ENCODE measurements at regions not wholly inside any gene's neighbourhood (a gene's known extent, or its start where the extent isn't known, plus 50 kb on each side); places are given as distances from the start of the nearest gene placed in this dataset.
A peak's percentile ranks its signal among the peaks of the same experiment; 100 is the strongest.

DNA sequence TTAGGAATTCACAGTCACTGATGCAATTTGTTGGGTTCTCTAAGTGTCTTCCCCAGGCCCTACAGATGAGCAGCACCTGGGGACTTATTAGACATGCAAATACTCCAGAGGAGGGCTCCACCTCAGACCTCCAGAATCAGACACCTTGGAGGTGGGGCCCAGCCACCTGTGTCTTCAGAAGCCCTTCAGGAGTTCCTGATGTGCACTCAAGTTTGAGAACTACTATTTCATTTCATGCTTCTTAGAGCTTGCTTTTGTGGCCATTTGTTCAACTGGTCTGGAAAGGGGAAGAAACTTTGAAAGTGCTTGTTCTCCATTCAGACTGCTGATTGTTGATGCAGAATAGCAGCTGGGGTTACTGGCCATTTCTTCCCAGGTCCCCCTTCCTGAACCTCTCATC is 472.0 kb downstream of the COG6 start:
- intact Hi-C loops (cut with DNase I, micrococcal nuclease) = no loop called here
- TF ChIP-seq, protein P1, sequence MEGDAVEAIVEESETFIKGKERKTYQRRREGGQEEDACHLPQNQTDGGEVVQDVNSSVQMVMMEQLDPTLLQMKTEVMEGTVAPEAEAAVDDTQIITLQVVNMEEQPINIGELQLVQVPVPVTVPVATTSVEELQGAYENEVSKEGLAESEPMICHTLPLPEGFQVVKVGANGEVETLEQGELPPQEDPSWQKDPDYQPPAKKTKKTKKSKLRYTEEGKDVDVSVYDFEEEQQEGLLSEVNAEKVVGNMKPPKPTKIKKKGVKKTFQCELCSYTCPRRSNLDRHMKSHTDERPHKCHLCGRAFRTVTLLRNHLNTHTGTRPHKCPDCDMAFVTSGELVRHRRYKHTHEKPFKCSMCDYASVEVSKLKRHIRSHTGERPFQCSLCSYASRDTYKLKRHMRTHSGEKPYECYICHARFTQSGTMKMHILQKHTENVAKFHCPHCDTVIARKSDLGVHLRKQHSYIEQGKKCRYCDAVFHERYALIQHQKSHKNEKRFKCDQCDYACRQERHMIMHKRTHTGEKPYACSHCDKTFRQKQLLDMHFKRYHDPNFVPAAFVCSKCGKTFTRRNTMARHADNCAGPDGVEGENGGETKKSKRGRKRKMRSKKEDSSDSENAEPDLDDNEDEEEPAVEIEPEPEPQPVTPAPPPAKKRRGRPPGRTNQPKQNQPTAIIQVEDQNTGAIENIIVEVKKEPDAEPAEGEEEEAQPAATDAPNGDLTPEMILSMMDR (IDR thresholded peaks at IDR 0.05) = no peak
- no peaks in the 10 kb centered on the region for H3K9me3 ChIP-seq
- no peaks in the 10 kb centered on the region for H3K4me1 ChIP-seq (ENCODE audit: low read depth)
- DNase-seq = no peak
- no peaks in the 10 kb centered on the region for H3K36me3 ChIP-seq (ENCODE audit: low read depth)
- no peak overlapping the region for H3K4me3 ChIP-seq
- peak; percentile 52 for ATAC-seq

DNA sequence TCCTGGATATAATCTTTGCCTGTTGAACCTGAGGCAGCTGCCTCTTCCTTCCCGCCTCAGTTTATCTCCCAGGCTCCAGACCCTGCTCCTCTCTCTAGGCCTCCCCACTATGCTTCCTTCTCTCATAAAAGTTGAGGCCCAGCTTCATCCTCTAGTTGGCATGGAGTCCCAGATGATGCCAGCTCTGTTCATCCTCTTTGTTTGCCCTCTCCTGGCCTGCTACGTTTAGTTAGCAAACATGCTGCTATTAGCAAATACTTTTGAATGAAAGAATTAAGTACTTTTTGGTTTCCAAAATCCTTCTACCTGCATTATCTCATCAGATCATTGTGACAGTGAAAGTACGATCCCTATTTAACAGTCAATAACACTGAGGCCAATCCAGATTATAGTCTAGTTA is 472.5 kb downstream of the COG6 start:
- TF ChIP-seq, protein P1 (IDR thresholded peaks at IDR 0.05) = no peak
- Histone ChIP-seq H3K36me3 (ENCODE audit: low read depth) (no peaks in the 10 kb centered on the region), H3K4me3 (no peak overlapping the region), H3K9me3 (no peaks in the 10 kb centered on the region), H3K4me1 (ENCODE audit: low read depth) (no peaks in the 10 kb centered on the region)
- ATAC-seq = no peak
- no peak for DNase-seq
- intact Hi-C loops (cut with DNase I, micrococcal nuclease) = no loop called here

DNA sequence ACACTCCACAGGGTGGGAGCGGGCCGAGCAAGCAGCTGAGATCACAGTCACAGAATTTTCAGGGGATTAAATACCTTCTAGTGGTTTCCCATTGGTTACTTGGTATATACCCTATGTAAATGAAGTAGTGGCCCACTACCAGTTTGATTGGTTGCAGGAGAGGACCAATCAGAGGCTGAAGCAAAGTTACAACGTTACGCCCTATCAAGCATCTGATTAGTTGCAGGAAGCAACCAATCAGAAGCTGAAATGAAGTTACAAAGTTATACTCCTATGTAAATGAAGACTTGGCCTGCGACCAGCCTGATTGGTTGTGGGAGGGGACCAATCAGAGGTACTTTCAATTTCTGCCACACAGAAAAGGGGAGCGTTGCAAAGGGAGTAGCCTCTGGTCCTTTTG is 474.0 kb downstream of the COG6 start:
- Histone ChIP-seq H3K4me3 (no peak overlapping the region), H3K9me3 (no peaks in the 10 kb centered on the region), H3K36me3 (ENCODE audit: low read depth) (no peaks in the 10 kb centered on the region), H3K4me1 (ENCODE audit: low read depth) (no peaks in the 10 kb centered on the region)
- TF ChIP-seq, protein P1 (IDR thresholded peaks at IDR 0.05) = no peak
- ATAC-seq (no peak), DNase-seq (no peak)
- intact Hi-C loops (cut with DNase I, micrococcal nuclease) = no loop called here

DNA sequence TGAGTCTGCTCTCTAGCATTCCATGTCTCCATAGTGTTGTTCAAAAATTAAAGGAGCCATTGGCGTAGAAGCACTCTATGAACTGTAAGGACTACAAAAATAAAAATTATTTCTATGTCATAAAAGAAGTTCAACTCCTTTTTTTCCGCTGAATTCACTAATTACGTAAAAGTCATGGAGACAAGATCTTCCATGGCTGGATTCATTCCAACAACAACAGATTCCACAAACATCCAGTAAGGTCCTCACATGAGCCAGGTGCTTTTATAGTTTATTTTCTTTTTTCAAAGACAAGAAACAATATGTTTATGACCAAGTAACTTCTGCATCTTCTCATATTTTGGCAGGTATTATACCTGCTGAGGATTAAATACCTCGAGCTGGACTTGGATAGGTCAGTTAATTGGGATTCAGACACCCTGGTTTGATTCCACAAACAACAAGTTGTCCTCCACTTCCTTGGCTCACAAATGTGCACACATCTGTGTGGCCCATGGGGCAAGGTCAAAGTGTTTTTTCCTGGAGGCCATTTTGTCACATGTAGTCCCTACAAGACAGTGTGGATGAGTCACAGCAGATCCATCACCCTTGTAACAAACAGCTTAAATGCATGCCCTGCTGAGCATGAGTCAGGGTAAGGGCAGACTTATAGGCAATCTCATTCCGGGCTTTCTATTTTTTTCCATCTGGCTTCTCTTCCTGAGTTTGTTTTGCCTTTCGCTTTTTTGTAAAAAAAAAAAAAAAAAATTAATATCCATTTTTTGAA is 475.6 kb downstream of the COG6 start:
- TF ChIP-seq, protein P1 (IDR thresholded peaks at IDR 0.05) = no peak
- H3K4me3 ChIP-seq = no peak overlapping the region
- H3K4me1 ChIP-seq (ENCODE audit: low read depth) = no peaks in the 10 kb centered on the region
- no peak for DNase-seq
- H3K36me3 ChIP-seq (ENCODE audit: low read depth) = no peaks in the 10 kb centered on the region
- intact Hi-C loops (cut with DNase I, micrococcal nuclease) = no loop called here
- peak; percentile 86 for ATAC-seq
- no peaks in the 10 kb centered on the region for H3K9me3 ChIP-seq

DNA sequence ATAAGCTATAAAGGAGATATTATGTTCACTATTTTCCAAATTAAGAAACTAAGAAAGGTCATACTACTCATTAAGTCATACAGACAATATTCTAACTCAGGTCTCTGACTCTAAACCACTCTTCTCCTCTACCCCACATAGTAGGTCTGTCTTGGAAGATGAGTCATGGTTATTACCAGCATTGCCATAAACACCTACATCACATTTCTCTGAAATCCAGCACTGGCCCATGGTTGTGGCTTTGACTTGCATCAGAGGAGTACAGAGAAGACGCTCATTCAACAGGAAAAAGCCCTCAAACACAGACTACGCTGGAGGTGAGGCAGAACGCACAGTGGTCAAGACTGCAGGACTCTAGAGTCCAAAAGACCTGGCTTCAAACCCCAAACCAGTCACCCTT is 476.8 kb downstream of the COG6 start:
- Histone ChIP-seq H3K4me1 (ENCODE audit: low read depth) (no peaks in the 10 kb centered on the region), H3K36me3 (ENCODE audit: low read depth) (no peaks in the 10 kb centered on the region), H3K4me3 (no peak overlapping the region), H3K9me3 (no peaks in the 10 kb centered on the region)
- ATAC-seq (no peak), DNase-seq (no peak)
- intact Hi-C loops (cut with DNase I, micrococcal nuclease) = no loop called here
- TF ChIP-seq, protein P1 (IDR thresholded peaks at IDR 0.05) = no peak

DNA sequence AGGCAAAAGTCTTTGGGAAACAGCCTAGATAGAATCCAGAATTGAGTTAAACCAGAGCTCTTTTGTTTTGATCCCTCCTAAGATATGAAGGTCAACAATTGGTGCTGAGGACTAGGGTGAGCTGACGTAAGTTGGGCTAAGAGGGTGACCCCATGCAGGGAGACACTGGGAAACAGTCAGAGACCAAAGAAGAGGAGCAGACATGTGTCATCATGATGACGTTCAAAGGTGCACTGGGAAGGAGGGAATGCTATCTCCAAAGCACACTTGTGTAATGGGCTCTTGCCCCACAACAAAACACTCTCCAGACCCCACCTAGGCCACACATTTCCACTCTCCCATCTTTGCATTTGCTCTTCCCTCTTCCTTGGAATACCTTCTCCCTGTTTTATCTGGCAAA is 481.4 kb downstream of the COG6 start:
- intact Hi-C loops (cut with DNase I, micrococcal nuclease) = no loop called here
- TF ChIP-seq, protein P1 (IDR thresholded peaks at IDR 0.05) = no peak
- no peak for DNase-seq

More for the DNA sequence above, 481.4 kb downstream of the COG6 start:
- Histone ChIP-seq H3K9me3 (no peaks in the 10 kb centered on the region), H3K4me1 (ENCODE audit: low read depth) (no peaks in the 10 kb centered on the region), H3K4me3 (no peak overlapping the region), H3K36me3 (ENCODE audit: low read depth) (no peaks in the 10 kb centered on the region)
- no peak for ATAC-seq

All from mucosa of descending colon (tissue), 3 donors.